ENCODE measurements at regions not wholly inside any gene's neighbourhood (a gene's known extent, or its start where the extent isn't known, plus 50 kb on each side); places are given as distances from the start of the nearest gene placed in this dataset.

DNA sequence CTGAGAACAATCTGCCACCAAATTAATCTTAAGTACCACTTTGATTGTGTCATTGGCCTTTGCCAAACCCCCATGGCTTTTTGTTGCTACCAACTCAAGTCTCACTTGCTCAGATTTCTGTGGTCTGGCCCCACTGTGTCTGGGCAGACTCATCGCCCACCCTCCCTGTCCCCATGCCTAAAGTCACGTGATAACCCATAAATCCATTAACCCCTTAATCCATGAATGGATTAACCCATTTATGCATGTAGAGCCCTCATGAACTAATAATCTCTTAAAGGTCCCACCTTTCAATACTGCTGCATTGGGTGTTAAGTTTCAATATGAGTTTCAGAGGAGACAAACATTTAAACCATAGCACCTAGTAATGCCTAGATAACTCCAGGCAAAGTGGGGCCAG lies 78.5 kb upstream of the BLTP1 start:
- no peaks in the 10 kb centered on the region for H3K27me3 ChIP-seq (ENCODE audit: insufficient read depth, low read length, poor library complexity, severe bottlenecking)
- H2AFZ ChIP-seq (ENCODE audit: low read length) = no peak overlapping the region
- no peaks in the 10 kb centered on the region for H3K9me2 ChIP-seq (replicated peaks; ENCODE audit: low read depth, low read length)
- no peaks in the 10 kb centered on the region for H3K4me1 ChIP-seq (ENCODE audit: insufficient read depth, low read length, poor library complexity, severe bottlenecking)
- H3K36me3 ChIP-seq (ENCODE audit: insufficient read depth, low read length) = no peaks in the 10 kb centered on the region
- H3K9ac ChIP-seq (ENCODE audit: low read depth, low read length, poor library complexity, severe bottlenecking) = no peak overlapping the region
- no peaks in the 10 kb centered on the region for H4K20me1 ChIP-seq (ENCODE audit: insufficient read depth, low read length, poor library complexity, severe bottlenecking)
- H3K4me2 ChIP-seq (ENCODE audit: low read depth, low read length, poor library complexity, severe bottlenecking) = no peak overlapping the region
- H3K9me3 ChIP-seq (ENCODE audit: insufficient read depth, low read depth, low read length) = no peaks in the 10 kb centered on the region
- no peak overlapping the region for H3K4me3 ChIP-seq (ENCODE audit: low read length, poor library complexity, severe bottlenecking)
- TF ChIP-seq EZH2phosphoT487 (IDR thresholded peaks at IDR 0.05; ENCODE audit: borderline replicate concordance) = no peak
- TF ChIP-seq, protein P1, sequence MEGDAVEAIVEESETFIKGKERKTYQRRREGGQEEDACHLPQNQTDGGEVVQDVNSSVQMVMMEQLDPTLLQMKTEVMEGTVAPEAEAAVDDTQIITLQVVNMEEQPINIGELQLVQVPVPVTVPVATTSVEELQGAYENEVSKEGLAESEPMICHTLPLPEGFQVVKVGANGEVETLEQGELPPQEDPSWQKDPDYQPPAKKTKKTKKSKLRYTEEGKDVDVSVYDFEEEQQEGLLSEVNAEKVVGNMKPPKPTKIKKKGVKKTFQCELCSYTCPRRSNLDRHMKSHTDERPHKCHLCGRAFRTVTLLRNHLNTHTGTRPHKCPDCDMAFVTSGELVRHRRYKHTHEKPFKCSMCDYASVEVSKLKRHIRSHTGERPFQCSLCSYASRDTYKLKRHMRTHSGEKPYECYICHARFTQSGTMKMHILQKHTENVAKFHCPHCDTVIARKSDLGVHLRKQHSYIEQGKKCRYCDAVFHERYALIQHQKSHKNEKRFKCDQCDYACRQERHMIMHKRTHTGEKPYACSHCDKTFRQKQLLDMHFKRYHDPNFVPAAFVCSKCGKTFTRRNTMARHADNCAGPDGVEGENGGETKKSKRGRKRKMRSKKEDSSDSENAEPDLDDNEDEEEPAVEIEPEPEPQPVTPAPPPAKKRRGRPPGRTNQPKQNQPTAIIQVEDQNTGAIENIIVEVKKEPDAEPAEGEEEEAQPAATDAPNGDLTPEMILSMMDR (conservative IDR thresholded peaks at IDR 0.05; ENCODE audit: low read length) = no peak
- H3K79me2 ChIP-seq (ENCODE audit: insufficient read depth, low read length) = no peaks in the 10 kb centered on the region
- no peaks in the 10 kb centered on the region for H3F3A ChIP-seq (ENCODE audit: low read depth)

DNA sequence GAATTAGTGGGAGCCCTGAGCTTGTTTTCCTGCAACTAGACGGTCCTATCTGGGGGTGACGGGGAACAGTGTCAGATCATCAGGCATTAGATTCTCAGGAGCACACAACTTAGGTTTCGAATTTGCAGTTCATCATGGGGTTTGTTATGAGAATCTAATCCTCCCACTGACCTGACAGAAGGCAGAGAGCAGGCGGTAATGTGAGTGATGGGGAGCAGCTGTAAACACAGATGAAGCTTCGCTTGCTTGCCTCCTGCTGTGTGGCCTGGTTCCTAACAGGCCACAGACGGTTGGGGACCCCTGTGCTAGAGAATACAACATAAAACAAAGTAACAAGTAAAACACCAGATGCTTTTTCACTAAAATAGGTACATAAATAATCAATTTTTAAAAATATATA lies 86.2 kb upstream of the BLTP1 start:
- Histone ChIP-seq H2AFZ (ENCODE audit: low read length) (no peak overlapping the region), H3K27me3 (ENCODE audit: insufficient read depth, low read length, poor library complexity, severe bottlenecking) (no peaks in the 10 kb centered on the region), H3K4me3 (ENCODE audit: low read length, poor library complexity, severe bottlenecking) (no peak overlapping the region), H3K79me2 (ENCODE audit: insufficient read depth, low read length) (no peaks in the 10 kb centered on the region), H3K36me3 (ENCODE audit: insufficient read depth, low read length) (no peaks in the 10 kb centered on the region), H3K9me2 (replicated peaks; ENCODE audit: low read depth, low read length) (no peaks in the 10 kb centered on the region), H4K20me1 (ENCODE audit: insufficient read depth, low read length, poor library complexity, severe bottlenecking) (no peaks in the 10 kb centered on the region), H3K9me3 (ENCODE audit: insufficient read depth, low read depth, low read length) (no peaks in the 10 kb centered on the region), H3K4me2 (ENCODE audit: low read depth, low read length, poor library complexity, severe bottlenecking) (no peak overlapping the region), H3F3A (ENCODE audit: low read depth) (no peaks in the 10 kb centered on the region), H3K4me1 (ENCODE audit: insufficient read depth, low read length, poor library complexity, severe bottlenecking) (no peaks in the 10 kb centered on the region), H3K9ac (ENCODE audit: low read depth, low read length, poor library complexity, severe bottlenecking) (no peak overlapping the region)
- TF ChIP-seq, protein P1 (conservative IDR thresholded peaks at IDR 0.05; ENCODE audit: low read length) = no peak
- TF ChIP-seq EZH2phosphoT487 (IDR thresholded peaks at IDR 0.05; ENCODE audit: borderline replicate concordance) = no peak

DNA sequence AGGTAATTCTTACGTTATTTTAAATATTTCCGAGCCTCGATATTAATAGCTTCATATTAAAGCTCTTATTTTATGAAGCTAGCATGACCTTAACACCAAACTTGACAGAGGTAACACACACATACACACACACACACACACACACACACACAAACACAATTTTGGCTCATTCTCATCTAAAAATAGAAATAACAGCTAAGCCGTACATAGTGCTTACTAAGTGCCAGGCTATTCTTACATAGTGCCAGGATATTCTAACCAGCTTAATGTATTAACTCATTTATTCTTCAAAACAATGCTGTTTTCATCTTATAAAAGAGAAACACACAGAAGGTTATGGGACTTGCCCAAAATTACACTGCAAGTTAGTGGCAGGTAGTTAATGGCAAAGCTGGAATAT lies 87.0 kb upstream of the BLTP1 start:
- no peaks in the 10 kb centered on the region for H3K79me2 ChIP-seq (ENCODE audit: insufficient read depth, low read length)
- H3K36me3 ChIP-seq (ENCODE audit: insufficient read depth, low read length) = no peaks in the 10 kb centered on the region
- TF ChIP-seq, protein P1 (conservative IDR thresholded peaks at IDR 0.05; ENCODE audit: low read length) = no peak
- TF ChIP-seq EZH2phosphoT487 (IDR thresholded peaks at IDR 0.05; ENCODE audit: borderline replicate concordance) = no peak
- no peak overlapping the region for H3K9ac ChIP-seq (ENCODE audit: low read depth, low read length, poor library complexity, severe bottlenecking)
- H3F3A ChIP-seq (ENCODE audit: low read depth) = no peaks in the 10 kb centered on the region
- H3K4me1 ChIP-seq (ENCODE audit: insufficient read depth, low read length, poor library complexity, severe bottlenecking) = no peaks in the 10 kb centered on the region
- H3K4me2 ChIP-seq (ENCODE audit: low read depth, low read length, poor library complexity, severe bottlenecking) = no peak overlapping the region
- H3K27me3 ChIP-seq (ENCODE audit: insufficient read depth, low read length, poor library complexity, severe bottlenecking) = no peaks in the 10 kb centered on the region
- H4K20me1 ChIP-seq (ENCODE audit: insufficient read depth, low read length, poor library complexity, severe bottlenecking) = no peaks in the 10 kb centered on the region
- no peaks in the 10 kb centered on the region for H3K9me3 ChIP-seq (ENCODE audit: insufficient read depth, low read depth, low read length)
- no peak overlapping the region for H3K4me3 ChIP-seq (ENCODE audit: low read length, poor library complexity, severe bottlenecking)
- no peaks in the 10 kb centered on the region for H3K9me2 ChIP-seq (replicated peaks; ENCODE audit: low read depth, low read length)
- H2AFZ ChIP-seq (ENCODE audit: low read length) = no peak overlapping the region

Data from Loucy (cell line).